B cell (primary cell): ENCODE measurements at regions not wholly inside any gene's neighbourhood (a gene's known extent, or its start where the extent isn't known, plus 50 kb on each side); places are given as distances from the start of the nearest gene placed in this dataset.

Source experiments
- EZH2 ChIP-seq: IDR thresholded peaks from 2 replicates; pipeline ENCODE4 v1.6.1; 2012; ENCODE audit warnings: borderline replicate concordance, low read depth, mild to moderate bottlenecking, moderate library complexity, low read length; ENCODE audit not compliant: insufficient read depth, poor library complexity, severe bottlenecking
- TF ChIP-seq, protein P1 (sequence below): fragments of 200-600 bp; IDR thresholded peaks from one replicate; pipeline ENCODE4 v1.8.0; 2022; ENCODE audit warnings: antibody characterized with exemption, mild to moderate bottlenecking

GRCh38 chr3:72613871-72614270, 234.4 kb downstream of the SHQ1 start:
- TF ChIP-seq, protein P1, sequence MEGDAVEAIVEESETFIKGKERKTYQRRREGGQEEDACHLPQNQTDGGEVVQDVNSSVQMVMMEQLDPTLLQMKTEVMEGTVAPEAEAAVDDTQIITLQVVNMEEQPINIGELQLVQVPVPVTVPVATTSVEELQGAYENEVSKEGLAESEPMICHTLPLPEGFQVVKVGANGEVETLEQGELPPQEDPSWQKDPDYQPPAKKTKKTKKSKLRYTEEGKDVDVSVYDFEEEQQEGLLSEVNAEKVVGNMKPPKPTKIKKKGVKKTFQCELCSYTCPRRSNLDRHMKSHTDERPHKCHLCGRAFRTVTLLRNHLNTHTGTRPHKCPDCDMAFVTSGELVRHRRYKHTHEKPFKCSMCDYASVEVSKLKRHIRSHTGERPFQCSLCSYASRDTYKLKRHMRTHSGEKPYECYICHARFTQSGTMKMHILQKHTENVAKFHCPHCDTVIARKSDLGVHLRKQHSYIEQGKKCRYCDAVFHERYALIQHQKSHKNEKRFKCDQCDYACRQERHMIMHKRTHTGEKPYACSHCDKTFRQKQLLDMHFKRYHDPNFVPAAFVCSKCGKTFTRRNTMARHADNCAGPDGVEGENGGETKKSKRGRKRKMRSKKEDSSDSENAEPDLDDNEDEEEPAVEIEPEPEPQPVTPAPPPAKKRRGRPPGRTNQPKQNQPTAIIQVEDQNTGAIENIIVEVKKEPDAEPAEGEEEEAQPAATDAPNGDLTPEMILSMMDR = no peak
- no peak for TF ChIP-seq EZH2
